ENCODE measurements at regions not wholly inside any gene's neighbourhood (a gene's known extent, or its start where the extent isn't known, plus 50 kb on each side); places are given as distances from the start of the nearest gene placed in this dataset.

DNA sequence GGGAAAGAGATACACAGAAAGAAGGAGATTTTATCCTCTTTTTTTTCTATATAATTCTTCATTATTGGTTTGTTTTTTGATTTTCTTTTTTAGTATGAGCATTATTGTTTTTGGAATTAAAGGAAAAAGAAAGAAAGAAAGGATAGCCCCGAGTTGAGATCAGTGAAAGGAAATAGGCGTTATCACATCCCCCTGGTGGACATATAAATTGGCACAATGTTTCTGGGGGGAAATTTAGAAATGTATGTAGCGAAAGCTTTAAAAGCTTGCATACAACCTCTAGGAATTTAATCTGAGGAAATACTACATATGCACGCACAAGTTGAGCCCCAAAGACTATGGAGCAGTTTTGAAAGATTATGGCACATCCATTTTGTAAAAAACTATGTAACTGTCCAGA lies 226.3 kb upstream of the LDB2 start:
- TF ChIP-seq, protein P1, sequence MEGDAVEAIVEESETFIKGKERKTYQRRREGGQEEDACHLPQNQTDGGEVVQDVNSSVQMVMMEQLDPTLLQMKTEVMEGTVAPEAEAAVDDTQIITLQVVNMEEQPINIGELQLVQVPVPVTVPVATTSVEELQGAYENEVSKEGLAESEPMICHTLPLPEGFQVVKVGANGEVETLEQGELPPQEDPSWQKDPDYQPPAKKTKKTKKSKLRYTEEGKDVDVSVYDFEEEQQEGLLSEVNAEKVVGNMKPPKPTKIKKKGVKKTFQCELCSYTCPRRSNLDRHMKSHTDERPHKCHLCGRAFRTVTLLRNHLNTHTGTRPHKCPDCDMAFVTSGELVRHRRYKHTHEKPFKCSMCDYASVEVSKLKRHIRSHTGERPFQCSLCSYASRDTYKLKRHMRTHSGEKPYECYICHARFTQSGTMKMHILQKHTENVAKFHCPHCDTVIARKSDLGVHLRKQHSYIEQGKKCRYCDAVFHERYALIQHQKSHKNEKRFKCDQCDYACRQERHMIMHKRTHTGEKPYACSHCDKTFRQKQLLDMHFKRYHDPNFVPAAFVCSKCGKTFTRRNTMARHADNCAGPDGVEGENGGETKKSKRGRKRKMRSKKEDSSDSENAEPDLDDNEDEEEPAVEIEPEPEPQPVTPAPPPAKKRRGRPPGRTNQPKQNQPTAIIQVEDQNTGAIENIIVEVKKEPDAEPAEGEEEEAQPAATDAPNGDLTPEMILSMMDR (IDR thresholded peaks at IDR 0.05) = no peak
- TF ChIP-seq POLR2A (IDR thresholded peaks at IDR 0.05) = no peak
- TF ChIP-seq POLR2AphosphoS5 (IDR thresholded peaks at IDR 0.05) = no peak
- TF ChIP-seq EP300 (IDR thresholded peaks at IDR 0.05) = no peak

Measured in suprapubic skin (tissue), 4 donors.